ENCODE measurements at regions not wholly inside any gene's neighbourhood (a gene's known extent, or its start where the extent isn't known, plus 50 kb on each side); places are given as distances from the start of the nearest gene placed in this dataset.

- DNase-seq (ENCODE audit: low spot score) = no peak
- H3K4me3 ChIP-seq = no peak overlapping the region
- H3K79me2 ChIP-seq (replicated peaks; ENCODE audit: insufficient read depth) = no peaks in the 10 kb centered on the region
- H3K27me3 ChIP-seq (ENCODE audit: insufficient read depth) = no peaks in the 10 kb centered on the region
- no peaks in the 10 kb centered on the region for H3K4me1 Mint-ChIP-seq
- H3F3A ChIP-seq (replicated peaks; ENCODE audit: low read depth) = no peaks in the 10 kb centered on the region
- H3K4me1 ChIP-seq (ENCODE audit: insufficient read depth) = no peaks in the 10 kb centered on the region
- H4K20me1 ChIP-seq (replicated peaks; ENCODE audit: insufficient read depth) = no peaks in the 10 kb centered on the region
- no peak overlapping the region for H3K27ac ChIP-seq (ENCODE audit: low read depth)
- no peaks in the 10 kb centered on the region for H3K36me3 Mint-ChIP-seq (ENCODE audit: low read depth)
- no peak overlapping the region for H3K4me3 Mint-ChIP-seq
- no peak overlapping the region for H2AFZ ChIP-seq
- H3K9me2 ChIP-seq (ENCODE audit: insufficient read depth) = no peaks in the 10 kb centered on the region
- TF ChIP-seq EZH2 (IDR thresholded peaks at IDR 0.05; ENCODE audit: low read depth, unreplicated experiment) (no peak), EZH2phosphoT487 (IDR thresholded peaks at IDR 0.05; ENCODE audit: unreplicated experiment) (no peak), CREB1 (CRISPR knock-in tag; IDR thresholded peaks at IDR 0.05; ENCODE audit: low read depth) (no peak), JUNB (IDR thresholded peaks at IDR 0.05; ENCODE audit: unreplicated experiment) (no peak), ZNF462 (CRISPR knock-in tag; IDR thresholded peaks at IDR 0.05) (no peak), ZNF114 (CRISPR knock-in tag; IDR thresholded peaks at IDR 0.05) (no peak), STAT1 (IDR thresholded peaks at IDR 0.05; ENCODE audit: unreplicated experiment) (no peak), CTCF (conservative IDR thresholded peaks at IDR 0.05; ENCODE audit: low read depth in 2 of 2) (no peak)
- H3K9me3 Mint-ChIP-seq = no peaks in the 10 kb centered on the region
- H3K27ac Mint-ChIP-seq = no peak overlapping the region
- no peak for ATAC-seq
- no peaks in the 10 kb centered on the region for H3K36me3 ChIP-seq (ENCODE audit: insufficient read depth)
- no peaks in the 10 kb centered on the region for H3K27me3 Mint-ChIP-seq (ENCODE audit: insufficient read depth, low read depth, poor library complexity)
- H3K4me2 ChIP-seq = no peak overlapping the region
Measured at GRCh38 chr13:88217883-88218282, 546.7 kb downstream of the SLITRK5 start.

Data from GM23338 (cell line).